Liver (tissue), 7 donors: ENCODE measurements at regions not wholly inside any gene's neighbourhood (a gene's known extent, or its start where the extent isn't known, plus 50 kb on each side); places are given as distances from the start of the nearest gene placed in this dataset.
"Not testable (repeated sequence)": the region's sequence is repeated elsewhere in the genome, so short reads cannot be mapped to it uniquely, and the experiment has no call there.

Experiments used
- DNase-seq: peaks from one replicate; pipeline ENCODE4 v3.0.0-alpha.2; 2017; ENCODE audit warnings: low spot score
- H3K27ac ChIP-seq, 2 donors: one replicate each; pipeline ENCODE4 v1.7.0; 2013; ENCODE audit warnings: inconsistent platforms in 2 of 2, low read length in 2 of 2, control low read depth in 1 of 2, low read depth in 1 of 2, mild to moderate bottlenecking in 1 of 2
- H3K27me3 ChIP-seq, 4 donors: one replicate each; pipeline versions ENCODE4 v1.6.1 to v1.7.0; 2013; ENCODE audit warnings: low read length in 3 of 4, inconsistent platforms in 1 of 4, mild to moderate bottlenecking in 1 of 4, moderate library complexity in 1 of 4; ENCODE audit not compliant: control insufficient read depth in 4 of 4, insufficient read depth in 4 of 4
- H3K36me3 ChIP-seq, 4 donors: one replicate each; pipeline versions ENCODE4 v1.6.1 to v1.7.0; 2013; ENCODE audit warnings: low read length in 3 of 4, mild to moderate bottlenecking in 3 of 4, low read depth in 1 of 4, moderate library complexity in 1 of 4; ENCODE audit not compliant: control insufficient read depth in 4 of 4, insufficient read depth in 3 of 4
- H3K4me1 ChIP-seq, 4 donors: one replicate each; pipeline versions ENCODE4 v1.6.1 to v1.7.0; 2013; ENCODE audit warnings: low read length in 3 of 4, mild to moderate bottlenecking in 3 of 4, moderate library complexity in 1 of 4; ENCODE audit not compliant: control insufficient read depth in 4 of 4, insufficient read depth in 4 of 4
- H3K4me3 ChIP-seq, 3 donors: one replicate each; pipeline versions ENCODE4 v1.6.1 to v1.7.0; 2013; ENCODE audit warnings: low read length in 3 of 3, control low read depth in 1 of 3, low read depth in 1 of 3, mild to moderate bottlenecking in 1 of 3
- H3K9ac ChIP-seq, 2 donors: one replicate each; pipeline ENCODE4 v1.7.0; 2013; ENCODE audit warnings: low read length in 2 of 2, mild to moderate bottlenecking in 2 of 2, moderate library complexity in 2 of 2, control low read depth in 1 of 2, low read depth in 1 of 2
- H3K9me3 ChIP-seq, 4 donors: one replicate each; pipeline versions ENCODE4 v1.6.1 to v1.7.0; 2013; ENCODE audit warnings: low read length in 3 of 4; ENCODE audit not compliant: control insufficient read depth in 4 of 4
- EGR1 ChIP-seq, 2 donors: IDR thresholded peaks; 2 replicates each; pipeline ENCODE4 v1.6.1; 2016 to 2018; ENCODE audit warnings: antibody characterized with exemption in 2 of 2, low read depth in 2 of 2
- GABPA ChIP-seq, 2 donors: IDR thresholded peaks in 1 of 2; conservative IDR thresholded peaks in 1 of 2; 2 replicates each; pipeline ENCODE4 v1.6.1; 2016; ENCODE audit warnings: antibody characterized with exemption in 2 of 2, mild to moderate bottlenecking in 1 of 2, moderate library complexity in 1 of 2
- HNF4A ChIP-seq, 2 donors: conservative IDR thresholded peaks; 2 replicates each; pipeline ENCODE4 v1.6.1; 2016; ENCODE audit warnings: antibody characterized with exemption in 2 of 2, mild to moderate bottlenecking in 2 of 2
- HNF4G ChIP-seq: IDR thresholded peaks from 2 replicates; pipeline ENCODE4 v1.6.1; 2016; ENCODE audit warnings: antibody characterized with exemption
- JUND ChIP-seq, 2 donors: IDR thresholded peaks; 2 replicates each; pipeline ENCODE4 v1.6.1; 2016; ENCODE audit warnings: antibody characterized with exemption in 2 of 2
- MAX ChIP-seq: IDR thresholded peaks from 2 replicates; pipeline ENCODE4 v1.6.1; 2016; ENCODE audit warnings: antibody characterized with exemption
- NR2F2 ChIP-seq: IDR thresholded peaks from 2 replicates; pipeline ENCODE4 v1.6.1; 2016; ENCODE audit warnings: antibody characterized with exemption
- REST ChIP-seq: IDR thresholded peaks from 2 replicates; pipeline ENCODE4 v1.6.1; 2016; ENCODE audit warnings: antibody characterized with exemption, mild to moderate bottlenecking
- SP1 ChIP-seq: IDR thresholded peaks from 2 replicates; pipeline ENCODE4 v1.6.1; 2018; ENCODE audit warnings: antibody characterized with exemption, mild to moderate bottlenecking
- WGBS: extraction: QIAGEN DNeasy Blood & Tissue Kit; methylation state at CpG from one replicate; pipeline ENCODE4 v1.1.7; 2013; 5-methylcytosine and 5-hydroxymethylcytosine counted together
- donor health status: healthy.
- donor health status: healthy.
- donor health status: healthy.
- donor health status: healthy.

GRCh38 chr10:78341953-78342614, 308.4 kb downstream of the RPS24 start (continued):
- TF ChIP-seq EGR1 (IDR thresholded peaks at IDR 0.05; ENCODE audit: low read depth in 2 of 2) (no peak), SP1 (no peak)

GRCh38 chr10:78342827-78343653, 309.4 kb downstream of the RPS24 start:
- TF ChIP-seq MAX: no peak
- no peak for TF ChIP-seq EGR1 (IDR thresholded peaks at IDR 0.05; ENCODE audit: low read depth in 2 of 2)
- TF ChIP-seq SP1: no peak
- TF ChIP-seq GABPA (IDR thresholded peaks at IDR 0.05 in 1 of 2, conservative IDR thresholded peaks at IDR 0.05 in 1 of 2): no peak
- TF ChIP-seq HNF4G: no peak
- no peak for TF ChIP-seq REST
- no peak for TF ChIP-seq NR2F2
- no peak for TF ChIP-seq JUND (IDR thresholded peaks at IDR 0.05)
- no peak for TF ChIP-seq HNF4A (conservative IDR thresholded peaks at IDR 0.05)
- Histone ChIP-seq H3K4me1 (no peaks in the 10 kb centered on the region), H3K36me3 (no peaks in the 10 kb centered on the region), H3K27me3 (no peaks in the 10 kb centered on the region), H3K9me3 (no peaks in the 10 kb centered on the region), H3K9ac (no peak overlapping the region), H3K27ac (no peak overlapping the region), H3K4me3 (no peak overlapping the region)
- WGBS: 81% methylated on average over 11 of the region's 11 CpGs
- DNase-seq: peak; percentile 26

- DNase-seq, H3K9me3 ChIP-seq, H3K4me1 ChIP-seq, H3K27ac ChIP-seq, H3K9ac ChIP-seq, H3K4me3 ChIP-seq, H3K27me3 ChIP-seq, H3K36me3 ChIP-seq: not testable (repeated sequence)
- WGBS: 90% methylated on average over 8 of the region's 8 CpGs
These were observed 310.6 kb downstream of the RPS24 start for GRCh38 chr10:78344257-78344656.

GRCh38 chr10:78345515-78345914, 311.9 kb downstream of the RPS24 start:
- not testable (repeated sequence) for H3K9ac ChIP-seq, H3K4me3 ChIP-seq, H3K27ac ChIP-seq, H3K27me3 ChIP-seq, H3K9me3 ChIP-seq, H3K36me3 ChIP-seq
- WGBS: 92% methylated on average over 3 of the region's 3 CpGs
- DNase-seq: peak; percentile 5
- peaks cover 0 to 17% (median 12%) of the 10 kb centered on the region in 4 donors for H3K4me1 ChIP-seq
